NCI-H748 treated with DMSO at 0.1 percent for 48 hours (cell line): ENCODE measurements at regions not wholly inside any gene's neighbourhood (a gene's known extent, or its start where the extent isn't known, plus 50 kb on each side); places are given as distances from the start of the nearest gene placed in this dataset.

Source experiments
- DNase-seq: peaks from one replicate; lab custom pipeline; 2025; lab: John Stamatoyannopoulos, UW

GRCh38 chr3:168583977-168584376, 488.3 kb upstream of the GOLIM4 start:
- DNase-seq: no peak

GRCh38 chr3:168582503-168582902, 486.8 kb upstream of the GOLIM4 start:
- DNase-seq: no peak

- no peak for DNase-seq
Measured at GRCh38 chr3:168581771-168582225, 486.1 kb upstream of the GOLIM4 start.

- no peak for DNase-seq
Measured at GRCh38 chr3:168579010-168579409, 483.3 kb upstream of the GOLIM4 start.

GRCh38 chr3:168575750-168576149, 480.0 kb upstream of the GOLIM4 start:
- no peak for DNase-seq

- peak; percentile 6 for DNase-seq
Measured at GRCh38 chr3:168574455-168575158, 478.9 kb upstream of the GOLIM4 start.

GRCh38 chr3:168570404-168571155, 474.9 kb upstream of the GOLIM4 start:
- DNase-seq: no peak

GRCh38 chr3:168558728-168559411, 463.1 kb upstream of the GOLIM4 start:
- no peak for DNase-seq

- DNase-seq: no peak
Measured at GRCh38 chr3:168552251-168552650, 456.5 kb upstream of the GOLIM4 start.

- no peak for DNase-seq
Measured at GRCh38 chr3:168548719-168549118, 453.0 kb upstream of the GOLIM4 start.

- no peak for DNase-seq
Measured at GRCh38 chr3:168546707-168547106, 451.0 kb upstream of the GOLIM4 start.

GRCh38 chr3:168545591-168545990, 449.9 kb upstream of the GOLIM4 start:
- DNase-seq: no peak

GRCh38 chr3:168544097-168544957, 448.6 kb upstream of the GOLIM4 start:
- DNase-seq: no peak

GRCh38 chr3:168540726-168541125, 445.0 kb upstream of the GOLIM4 start:
- DNase-seq: no peak

GRCh38 chr3:168539909-168540308, 444.2 kb upstream of the GOLIM4 start:
- no peak for DNase-seq

GRCh38 chr3:168534761-168535160, 439.0 kb upstream of the GOLIM4 start:
- DNase-seq: no peak

- DNase-seq: no peak
Measured at GRCh38 chr3:168533600-168533999, 437.9 kb upstream of the GOLIM4 start.

GRCh38 chr3:168532135-168532534, 436.4 kb upstream of the GOLIM4 start:
- no peak for DNase-seq

GRCh38 chr3:168531116-168531515, 435.4 kb upstream of the GOLIM4 start:
- DNase-seq: no peak

- DNase-seq: no peak
Measured at GRCh38 chr3:168524129-168524528, 428.4 kb upstream of the GOLIM4 start.

GRCh38 chr3:168517249-168518071, 421.7 kb upstream of the GOLIM4 start:
- DNase-seq: no peak
